ENCODE measurements at regions not wholly inside any gene's neighbourhood (a gene's known extent, or its start where the extent isn't known, plus 50 kb on each side); places are given as distances from the start of the nearest gene placed in this dataset.
"Not testable (repeated sequence)": the region's sequence is repeated elsewhere in the genome, so short reads cannot be mapped to it uniquely, and the experiment has no call there.

DNA sequence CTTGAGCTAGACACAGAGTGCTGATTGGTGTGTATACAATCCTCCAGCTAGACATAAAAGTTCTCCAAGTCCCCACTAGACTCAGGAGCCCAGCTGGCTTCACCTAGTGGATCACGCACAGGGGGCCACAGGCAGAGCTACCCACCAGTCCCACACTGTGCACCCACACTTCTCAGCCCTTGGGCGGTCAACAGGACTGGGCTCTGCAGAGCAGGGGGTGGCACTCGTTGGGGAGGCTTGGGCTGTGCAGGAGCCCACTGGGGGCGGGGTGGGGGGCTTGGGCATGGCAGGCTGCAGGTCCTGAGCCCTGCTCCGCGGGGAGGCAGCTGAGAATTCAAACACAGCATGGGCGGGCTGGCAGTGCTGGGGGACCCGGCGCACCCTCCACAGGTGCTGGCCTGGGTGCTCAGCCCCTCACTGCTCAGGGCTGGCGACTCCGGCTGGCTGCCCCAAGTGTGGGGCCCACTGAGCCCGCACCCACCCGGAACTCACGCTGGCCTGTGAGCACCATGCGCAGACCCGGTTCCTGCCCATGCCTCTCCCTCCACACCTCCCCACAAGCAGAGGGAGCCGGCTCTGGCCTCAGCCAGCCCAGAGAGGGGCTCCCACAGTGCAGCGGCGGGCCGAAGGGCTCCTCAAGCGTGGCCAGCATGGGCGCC lies 873.8 kb downstream of the PCDH17 start:
- H3K36me3 Mint-ChIP-seq; H3K27ac Mint-ChIP-seq; H3K4me3 ChIP-seq (ENCODE audit: low read length in 2 of 2); H3K27me3 Mint-ChIP-seq; H3K9me3 ChIP-seq (ENCODE audit: control insufficient read depth in 1 of 2, low read length in 2 of 2); H3K27ac ChIP-seq (ENCODE audit: low read depth, low read length); H3K4me1 Mint-ChIP-seq; H3K36me3 ChIP-seq (ENCODE audit: insufficient read depth, low read length); H3K27me3 ChIP-seq (ENCODE audit: insufficient read depth, low read length); H3K4me3 Mint-ChIP-seq; intact Hi-C loops (cut with micrococcal nuclease); POLR2A ChIA-PET (ENCODE audit: partially characterized antibody); CTCF ChIA-PET (ENCODE audit: partially characterized antibody); DNase-seq; H3K4me1 ChIP-seq (ENCODE audit: insufficient read depth, low read length): not testable (repeated sequence)
- H3K9me3 Mint-ChIP-seq = peaks cover 0 to 19% (median 5%) of the 10 kb centered on the region in 8 donors

DNA sequence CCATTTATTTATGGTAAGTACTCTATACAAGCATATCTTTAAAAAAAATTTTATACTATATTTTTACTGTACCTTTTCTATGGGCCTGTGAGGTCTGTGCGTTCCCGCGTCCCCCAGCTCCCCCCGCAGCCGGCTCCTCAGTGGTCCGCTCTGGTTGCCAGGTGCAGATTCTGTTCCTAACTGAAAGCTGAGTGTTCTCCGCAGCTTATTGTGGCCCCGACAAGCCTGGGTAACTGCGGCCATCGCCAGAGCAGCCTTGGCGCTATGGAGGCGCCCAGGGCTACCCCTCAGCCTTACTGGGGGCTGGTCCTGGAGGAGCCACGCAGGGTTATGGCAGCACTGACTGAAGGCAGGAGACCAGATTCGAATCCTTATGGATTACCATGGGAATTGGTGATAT lies 896.8 kb downstream of the PCDH17 start:
- H3K9me3 Mint-ChIP-seq = peaks cover 0 to 11% (median 8%) of the 10 kb centered on the region in 8 donors
- no peak overlapping the region for H3K27ac ChIP-seq (ENCODE audit: low read depth, low read length)
- no peaks in the 10 kb centered on the region for H3K36me3 Mint-ChIP-seq
- H3K27me3 ChIP-seq (ENCODE audit: insufficient read depth, low read length) = no peaks in the 10 kb centered on the region
- DNase-seq = no peak
- H3K27me3 Mint-ChIP-seq = no peaks in the 10 kb centered on the region
- no peak overlapping the region for H3K4me3 ChIP-seq (ENCODE audit: low read length in 2 of 2)
- H3K9me3 ChIP-seq (ENCODE audit: control insufficient read depth in 1 of 2, low read length in 2 of 2) = no peaks in the 10 kb centered on the region
- intact Hi-C loops (cut with micrococcal nuclease) = no loop called here
- H3K4me1 ChIP-seq (ENCODE audit: insufficient read depth, low read length) = no peaks in the 10 kb centered on the region
- H3K4me1 Mint-ChIP-seq = no peaks in the 10 kb centered on the region
- POLR2A ChIA-PET (ENCODE audit: partially characterized antibody) = no interaction called here
- no peak overlapping the region for H3K27ac Mint-ChIP-seq
- CTCF ChIA-PET (ENCODE audit: partially characterized antibody) = no interaction called here
- no peaks in the 10 kb centered on the region for H3K36me3 ChIP-seq (ENCODE audit: insufficient read depth, low read length)
- no peak overlapping the region for H3K4me3 Mint-ChIP-seq

DNA sequence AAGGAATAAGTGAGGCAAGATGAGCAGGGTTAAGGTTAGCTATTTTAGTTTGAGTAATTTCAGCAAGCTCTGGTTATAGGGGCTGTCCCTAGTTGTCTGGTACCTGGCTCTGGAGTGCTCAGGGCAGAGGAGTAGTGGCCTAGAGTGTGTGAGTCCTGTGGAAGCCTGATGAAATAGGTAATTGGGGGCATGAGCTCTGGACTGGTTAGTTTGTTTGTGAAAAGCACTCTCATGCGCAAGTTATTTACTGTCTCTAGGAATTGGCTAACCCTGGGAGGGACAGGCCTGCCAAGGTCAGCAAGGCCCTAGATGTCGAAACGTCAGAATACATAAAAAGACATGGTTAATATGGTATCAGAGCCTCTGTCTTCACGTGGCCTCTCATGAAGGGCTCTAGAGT lies 900.1 kb downstream of the PCDH17 start:
- Histone ChIP-seq H3K36me3 (ENCODE audit: insufficient read depth, low read length) (no peaks in the 10 kb centered on the region), H3K9me3 (ENCODE audit: control insufficient read depth in 1 of 2, low read length in 2 of 2) (no peaks in the 10 kb centered on the region), H3K4me3 (ENCODE audit: low read length in 2 of 2) (no peak overlapping the region), H3K27ac (ENCODE audit: low read depth, low read length) (no peak overlapping the region), H3K27me3 (ENCODE audit: insufficient read depth, low read length) (no peaks in the 10 kb centered on the region), H3K4me1 (ENCODE audit: insufficient read depth, low read length) (no peaks in the 10 kb centered on the region)
- no peaks in the 10 kb centered on the region for H3K36me3 Mint-ChIP-seq
- CTCF ChIA-PET (ENCODE audit: partially characterized antibody) = no interaction called here
- POLR2A ChIA-PET (ENCODE audit: partially characterized antibody) = no interaction called here
- H3K4me3 Mint-ChIP-seq = no peak overlapping the region
- intact Hi-C loops (cut with micrococcal nuclease) = no loop called here
- H3K27ac Mint-ChIP-seq = no peak overlapping the region
- no peaks in the 10 kb centered on the region for H3K27me3 Mint-ChIP-seq
- H3K4me1 Mint-ChIP-seq = no peaks in the 10 kb centered on the region
- DNase-seq = no peak
- H3K9me3 Mint-ChIP-seq = peaks cover 0 to 10% (median 6%) of the 10 kb centered on the region in 8 donors

DNA sequence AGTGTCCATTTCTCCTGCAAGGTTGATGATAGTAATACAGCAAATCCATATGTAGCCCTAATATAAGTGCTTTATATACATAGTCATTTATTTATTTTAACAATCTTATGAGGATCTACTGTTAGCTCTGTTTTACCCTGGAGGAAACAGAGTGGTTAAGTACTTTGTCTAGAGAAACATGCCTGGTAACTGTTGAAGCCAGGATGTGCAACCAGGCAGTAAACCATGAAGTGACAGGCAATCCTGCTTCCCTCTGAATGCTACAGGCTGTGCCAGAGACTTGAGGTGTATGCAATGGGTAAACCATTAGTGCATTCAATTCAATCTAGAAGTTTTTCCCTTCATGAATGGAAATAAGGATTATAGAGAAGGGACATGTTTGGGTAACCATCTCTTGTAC lies 911.0 kb downstream of the PCDH17 start:
- no peaks in the 10 kb centered on the region for H3K4me1 ChIP-seq (ENCODE audit: insufficient read depth, low read length)
- Mint-ChIP-seq H3K9me3 (peaks cover 0 to 18% (median 2%) of the 10 kb centered on the region in 8 donors), H3K4me1 (no peaks in the 10 kb centered on the region), H3K27me3 (no peaks in the 10 kb centered on the region), H3K36me3 (no peaks in the 10 kb centered on the region), H3K4me3 (no peak overlapping the region), H3K27ac (no peak overlapping the region)
- no peaks in the 10 kb centered on the region for H3K9me3 ChIP-seq (ENCODE audit: control insufficient read depth in 1 of 2, low read length in 2 of 2)
- H3K36me3 ChIP-seq (ENCODE audit: insufficient read depth, low read length) = no peaks in the 10 kb centered on the region
- intact Hi-C loops (cut with micrococcal nuclease) = no loop called here
- ChIA-PET CTCF (ENCODE audit: partially characterized antibody) (no interaction called here), POLR2A (ENCODE audit: partially characterized antibody) (no interaction called here)
- H3K4me3 ChIP-seq (ENCODE audit: low read length in 2 of 2) = no peak overlapping the region
- DNase-seq = no peak
- no peak overlapping the region for H3K27ac ChIP-seq (ENCODE audit: low read depth, low read length)
- no peaks in the 10 kb centered on the region for H3K27me3 ChIP-seq (ENCODE audit: insufficient read depth, low read length)

GRCh38 chr13:58547419-58547818 lies 915.9 kb downstream of the PCDH17 start:
- intact Hi-C loops (cut with micrococcal nuclease) = no loop called here
- Histone ChIP-seq H3K4me3 (ENCODE audit: low read length in 2 of 2) (no peak overlapping the region), H3K4me1 (ENCODE audit: insufficient read depth, low read length) (no peaks in the 10 kb centered on the region), H3K27ac (ENCODE audit: low read depth, low read length) (no peak overlapping the region), H3K36me3 (ENCODE audit: insufficient read depth, low read length) (no peaks in the 10 kb centered on the region), H3K9me3 (ENCODE audit: control insufficient read depth in 1 of 2, low read length in 2 of 2) (no peaks in the 10 kb centered on the region), H3K27me3 (ENCODE audit: insufficient read depth, low read length) (no peaks in the 10 kb centered on the region)
- Mint-ChIP-seq H3K4me1 (no peaks in the 10 kb centered on the region), H3K9me3 (peaks cover 0 to 11% (median under 1%) of the 10 kb centered on the region in 8 donors), H3K27me3 (no peaks in the 10 kb centered on the region), H3K36me3 (no peaks in the 10 kb centered on the region), H3K27ac (no peak overlapping the region), H3K4me3 (no peak overlapping the region)
- POLR2A ChIA-PET (ENCODE audit: partially characterized antibody) = no interaction called here
- no peak for DNase-seq
- CTCF ChIA-PET (ENCODE audit: partially characterized antibody) = no interaction called here

DNA sequence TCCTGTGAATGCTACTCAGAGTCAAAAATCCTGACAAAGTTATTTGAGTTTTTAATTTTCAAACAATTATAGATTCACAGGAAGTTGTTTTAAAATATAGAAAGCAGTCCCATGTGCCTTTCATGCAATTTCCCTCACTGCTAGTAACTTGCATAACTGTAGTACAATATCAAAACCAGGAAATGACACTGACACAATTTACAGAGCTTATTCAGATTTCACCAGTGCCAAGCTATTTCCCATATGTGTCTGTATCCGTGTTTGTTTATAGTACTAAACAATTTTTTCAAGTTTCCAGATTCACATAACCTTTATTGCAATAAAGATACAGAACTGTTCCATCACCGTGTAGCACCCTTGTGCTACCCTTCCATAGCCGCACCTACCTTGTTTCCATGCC lies 934.6 kb downstream of the PCDH17 start:
- intact Hi-C loops (cut with micrococcal nuclease) = no loop called here
- CTCF ChIA-PET (ENCODE audit: partially characterized antibody) = no interaction called here
- no peaks in the 10 kb centered on the region for H3K4me1 Mint-ChIP-seq
- Histone ChIP-seq H3K9me3 (ENCODE audit: control insufficient read depth in 1 of 2, low read length in 2 of 2) (no peaks in the 10 kb centered on the region), H3K36me3 (ENCODE audit: insufficient read depth, low read length) (no peaks in the 10 kb centered on the region), H3K4me3 (ENCODE audit: low read length in 2 of 2) (no peak overlapping the region), H3K4me1 (ENCODE audit: insufficient read depth, low read length) (no peaks in the 10 kb centered on the region), H3K27ac (ENCODE audit: low read depth, low read length) (no peak overlapping the region), H3K27me3 (ENCODE audit: insufficient read depth, low read length) (no peaks in the 10 kb centered on the region)
- no peak overlapping the region for H3K27ac Mint-ChIP-seq
- POLR2A ChIA-PET (ENCODE audit: partially characterized antibody) = no interaction called here
- no peak overlapping the region for H3K4me3 Mint-ChIP-seq
- no peak for DNase-seq
- H3K9me3 Mint-ChIP-seq = peaks cover 0 to 10% (median 2%) of the 10 kb centered on the region in 8 donors
- no peaks in the 10 kb centered on the region for H3K27me3 Mint-ChIP-seq
- no peaks in the 10 kb centered on the region for H3K36me3 Mint-ChIP-seq

GRCh38 chr13:58573743-58574142 lies 942.2 kb downstream of the PCDH17 start:
- Histone ChIP-seq H3K27ac (ENCODE audit: low read depth, low read length) (no peak overlapping the region), H3K9me3 (ENCODE audit: control insufficient read depth in 1 of 2, low read length in 2 of 2) (no peaks in the 10 kb centered on the region), H3K4me3 (ENCODE audit: low read length in 2 of 2) (no peak overlapping the region), H3K4me1 (ENCODE audit: insufficient read depth, low read length) (no peaks in the 10 kb centered on the region), H3K27me3 (ENCODE audit: insufficient read depth, low read length) (no peaks in the 10 kb centered on the region), H3K36me3 (ENCODE audit: insufficient read depth, low read length) (no peaks in the 10 kb centered on the region)
- ChIA-PET POLR2A (ENCODE audit: partially characterized antibody) (no interaction called here), CTCF (ENCODE audit: partially characterized antibody) (no interaction called here)
- Mint-ChIP-seq H3K9me3 (peaks cover 0 to 26% (median 19%) of the 10 kb centered on the region in 8 donors), H3K4me1 (no peaks in the 10 kb centered on the region), H3K27ac (no peak overlapping the region), H3K4me3 (no peak overlapping the region), H3K36me3 (no peaks in the 10 kb centered on the region), H3K27me3 (no peaks in the 10 kb centered on the region)
- no peak for DNase-seq
- intact Hi-C loops (cut with micrococcal nuclease) = no loop called here

DNA sequence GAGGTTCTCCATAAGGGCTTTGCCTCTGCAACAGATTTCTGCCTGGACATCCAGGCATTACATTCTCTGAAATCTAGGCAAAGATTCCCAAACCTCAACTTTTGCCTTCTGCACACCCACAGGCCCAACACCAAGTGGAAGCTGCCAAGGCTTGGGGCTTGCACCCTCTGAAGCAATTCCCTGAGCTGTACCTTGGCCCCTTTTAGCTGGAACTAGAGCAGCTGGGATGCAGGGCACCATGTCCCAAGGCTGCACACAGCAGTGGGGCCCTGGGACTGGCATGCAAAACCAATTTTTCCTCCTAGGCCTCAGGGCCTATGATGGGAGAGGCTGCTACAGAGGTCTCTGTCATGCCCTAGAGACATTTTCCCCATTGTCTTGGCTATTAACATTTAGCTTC lies 943.2 kb downstream of the PCDH17 start:
- Histone ChIP-seq H3K36me3 (ENCODE audit: insufficient read depth, low read length) (no peaks in the 10 kb centered on the region), H3K27ac (ENCODE audit: low read depth, low read length) (no peak overlapping the region), H3K27me3 (ENCODE audit: insufficient read depth, low read length) (no peaks in the 10 kb centered on the region), H3K4me1 (ENCODE audit: insufficient read depth, low read length) (no peaks in the 10 kb centered on the region), H3K9me3 (ENCODE audit: control insufficient read depth in 1 of 2, low read length in 2 of 2) (no peaks in the 10 kb centered on the region), H3K4me3 (ENCODE audit: low read length in 2 of 2) (no peak overlapping the region)
- no peaks in the 10 kb centered on the region for H3K36me3 Mint-ChIP-seq
- H3K9me3 Mint-ChIP-seq = peaks cover 2 to 29% (median 20%) of the 10 kb centered on the region in 8 donors
- no peak overlapping the region for H3K4me3 Mint-ChIP-seq
- ChIA-PET CTCF (ENCODE audit: partially characterized antibody) (no interaction called here), POLR2A (ENCODE audit: partially characterized antibody) (no interaction called here)
- intact Hi-C loops (cut with micrococcal nuclease) = no loop called here
- DNase-seq = no peak
- no peaks in the 10 kb centered on the region for H3K4me1 Mint-ChIP-seq
- H3K27me3 Mint-ChIP-seq = no peaks in the 10 kb centered on the region
- no peak overlapping the region for H3K27ac Mint-ChIP-seq

Measured in CD4-positive, alpha-beta memory T cell (primary cell).